HEK293 (cell line): ENCODE measurements at regions not wholly inside any gene's neighbourhood (a gene's known extent, or its start where the extent isn't known, plus 50 kb on each side); places are given as distances from the start of the nearest gene placed in this dataset.

Experiments used
- CTCF ChIA-PET: fragments of 350-600 bp; formaldehyde crosslinking; extraction: SDS; loops from one replicate; lab custom pipeline; 2021; ENCODE audit warnings: antibody characterized with exemption; lab: Yijun Ruan, JAX
- POLR2A ChIA-PET: fragments of 300-600 bp; formaldehyde crosslinking; extraction: SDS; loops from one replicate; lab custom pipeline; 2020; ENCODE audit warnings: antibody characterized with exemption, inconsistent platforms; lab: Yijun Ruan, JAX
- H3K27ac ChIP-seq: fragments of 200-500 bp; sonication (Bioruptor generic); 2 replicates; pipeline ENCODE4 v1.5.1; 2014; ENCODE audit warnings: low read depth, low read length, control low read depth, inconsistent platforms; ENCODE audit errors: extremely low read depth
- H3K36me3 ChIP-seq, 2 experiments: fragments of 200-500 bp in 1 of 2; sonication (Bioruptor generic) in 1 of 2; 1 replicate in 1 of 2; 2 replicates in 1 of 2; pipeline ENCODE4 v1.5.1; 2014 to 2017; ENCODE audit warnings: inconsistent platforms in 2 of 2, low read length in 2 of 2; ENCODE audit not compliant: control insufficient read depth in 2 of 2, insufficient read depth in 1 of 2
- H3K4me1 ChIP-seq: fragments of 200-500 bp; sonication (Bioruptor generic); 2 replicates; pipeline ENCODE4 v1.5.1; 2014; ENCODE audit warnings: mild to moderate bottlenecking, low read length, inconsistent platforms; ENCODE audit not compliant: control insufficient read depth, insufficient read depth
- H3K4me3 ChIP-seq: 2 replicates; pipeline ENCODE4 v1.5.1; 2011; ENCODE audit warnings: low read depth, mild to moderate bottlenecking, control low read depth, low read length, moderate library complexity
- H3K9me3 ChIP-seq: fragments of 200-500 bp; sonication (Bioruptor generic); 2 replicates; pipeline ENCODE4 v1.5.1; 2014; ENCODE audit warnings: low read depth, low read length, inconsistent platforms; ENCODE audit not compliant: control insufficient read depth, insufficient read depth
- EGR2 ChIP-seq: fragments of 450-650 bp; formaldehyde crosslinking; IDR thresholded peaks from 2 replicates; pipeline ENCODE4 v1.5.1; 2016; ENCODE audit warnings: low read depth, missing biosample characterization, missing genetic modification characterization
- GFI1B ChIP-seq: fragments of 450-650 bp; formaldehyde crosslinking; IDR thresholded peaks from 2 replicates; pipeline ENCODE4 v1.5.1; 2016; ENCODE audit warnings: missing biosample characterization, missing genetic modification characterization
- KLF8 ChIP-seq: fragments of 450-650 bp; formaldehyde crosslinking; IDR thresholded peaks from 2 replicates; pipeline ENCODE4 v1.5.1; 2016; ENCODE audit warnings: missing biosample characterization, missing genetic modification characterization
- MEIS1 ChIP-seq: sonication (generic); formaldehyde crosslinking; IDR thresholded peaks from 2 replicates; pipeline ENCODE4 v1.8.1; 2022; ENCODE audit warnings: missing genetic modification reagents, mild to moderate bottlenecking, borderline replicate concordance
- ZBTB48 ChIP-seq: fragments of 450-650 bp; formaldehyde crosslinking; IDR thresholded peaks from 2 replicates; pipeline ENCODE4 v1.5.1; 2016; ENCODE audit warnings: missing biosample characterization, missing genetic modification characterization
- ZNF121 ChIP-seq: fragments of 450-650 bp; formaldehyde crosslinking; IDR thresholded peaks from 2 replicates; pipeline ENCODE4 v1.5.1; 2016; ENCODE audit warnings: missing biosample characterization, missing genetic modification characterization
- ZNF16 ChIP-seq: fragments of 450-650 bp; formaldehyde crosslinking; IDR thresholded peaks from 2 replicates; pipeline ENCODE4 v1.5.1; 2016; ENCODE audit warnings: low read depth, missing biosample characterization, missing genetic modification characterization
- ZNF18 ChIP-seq: fragments of 450-650 bp; formaldehyde crosslinking; IDR thresholded peaks from 2 replicates; pipeline ENCODE4 v1.5.1; 2016; ENCODE audit warnings: missing biosample characterization, missing genetic modification characterization
- ZNF211 ChIP-seq: fragments of 450-650 bp; formaldehyde crosslinking; IDR thresholded peaks from 2 replicates; pipeline ENCODE4 v1.5.1; 2016; ENCODE audit warnings: low read depth, missing biosample characterization, missing genetic modification characterization
- ZNF221 ChIP-seq: fragments of 450-650 bp; formaldehyde crosslinking; IDR thresholded peaks from 2 replicates; pipeline ENCODE4 v1.5.1; 2017; ENCODE audit warnings: missing biosample characterization, missing genetic modification characterization, borderline replicate concordance
- ZNF23 ChIP-seq: fragments of 450-650 bp; formaldehyde crosslinking; IDR thresholded peaks from 2 replicates; pipeline ENCODE4 v1.5.1; 2016; ENCODE audit warnings: missing biosample characterization, missing genetic modification characterization, borderline replicate concordance
- ZNF423 ChIP-seq: fragments of 450-650 bp; formaldehyde crosslinking; IDR thresholded peaks from 2 replicates; pipeline ENCODE4 v1.5.1; 2016; ENCODE audit warnings: missing biosample characterization, missing genetic modification characterization
- ZNF426 ChIP-seq: fragments of 450-650 bp; formaldehyde crosslinking; IDR thresholded peaks from 2 replicates; pipeline ENCODE4 v1.5.1; 2017; ENCODE audit warnings: missing biosample characterization, missing genetic modification characterization, mild to moderate bottlenecking, inconsistent platforms, moderate library complexity
- ZNF514 ChIP-seq: fragments of 450-650 bp; formaldehyde crosslinking; IDR thresholded peaks from 2 replicates; pipeline ENCODE4 v1.5.1; 2016; ENCODE audit warnings: missing biosample characterization, missing genetic modification characterization
- ZNF549 ChIP-seq: fragments of 450-650 bp; IDR thresholded peaks from 2 replicates; pipeline ENCODE4 v1.5.1; 2018; ENCODE audit warnings: missing biosample characterization, missing genetic modification characterization, mild to moderate bottlenecking, inconsistent platforms, moderate library complexity
- ZNF580 ChIP-seq: fragments of 450-650 bp; formaldehyde crosslinking; IDR thresholded peaks from 2 replicates; pipeline ENCODE4 v1.5.1; 2016; ENCODE audit warnings: missing biosample characterization, missing genetic modification characterization
- ZNF623 ChIP-seq: fragments of 450-650 bp; formaldehyde crosslinking; IDR thresholded peaks from 2 replicates; pipeline ENCODE4 v1.5.1; 2016; ENCODE audit warnings: missing biosample characterization, missing genetic modification characterization
- ZNF629 ChIP-seq: fragments of 450-650 bp; formaldehyde crosslinking; IDR thresholded peaks from 2 replicates; pipeline ENCODE4 v1.5.1; 2017; ENCODE audit warnings: missing biosample characterization, missing genetic modification characterization
- ZNF645 ChIP-seq: fragments of 450-650 bp; formaldehyde crosslinking; IDR thresholded peaks from 2 replicates; pipeline ENCODE4; 2016; ENCODE audit warnings: missing biosample characterization, missing genetic modification characterization
- ZNF664 ChIP-seq: fragments of 450-650 bp; formaldehyde crosslinking; IDR thresholded peaks from 2 replicates; pipeline ENCODE4 v1.5.1; 2016; ENCODE audit warnings: missing biosample characterization, missing genetic modification characterization
- ZNF701 ChIP-seq: fragments of 450-650 bp; formaldehyde crosslinking; IDR thresholded peaks from 2 replicates; pipeline ENCODE4 v1.5.1; 2016; ENCODE audit warnings: missing biosample characterization, missing genetic modification characterization
- ZNF747 ChIP-seq: fragments of 450-650 bp; formaldehyde crosslinking; IDR thresholded peaks from 2 replicates; pipeline ENCODE4 v1.5.1; 2016; ENCODE audit warnings: missing biosample characterization, missing genetic modification characterization
- ZNF776 ChIP-seq: fragments of 450-650 bp; formaldehyde crosslinking; IDR thresholded peaks from 2 replicates; pipeline ENCODE4 v1.5.0; 2017; ENCODE audit warnings: missing biosample characterization, missing genetic modification characterization, borderline replicate concordance
- ZNF777 ChIP-seq: fragments of 450-650 bp; formaldehyde crosslinking; IDR thresholded peaks from 2 replicates; pipeline ENCODE4 v1.5.1; 2017; ENCODE audit warnings: missing biosample characterization, missing genetic modification characterization, borderline replicate concordance
- ZNF830 ChIP-seq: fragments of 450-650 bp; IDR thresholded peaks from 2 replicates; pipeline ENCODE4 v1.5.0; 2018; ENCODE audit warnings: missing biosample characterization, missing genetic modification characterization, low read depth, mild to moderate bottlenecking, moderate library complexity
- ZSCAN30 ChIP-seq: fragments of 450-650 bp; IDR thresholded peaks from 2 replicates; pipeline ENCODE4 v1.5.1; 2018; ENCODE audit warnings: missing biosample characterization, mild to moderate bottlenecking, missing genetic modification characterization, moderate library complexity

- TF ChIP-seq ZNF23 (tag by site-specific recombination) (no peak), ZNF18 (no peak), GFI1B (tag by site-specific recombination) (no peak), ZNF423 (no peak), ZNF16 (tag by site-specific recombination) (no peak), ZNF777 (tag by site-specific recombination) (no peak), ZNF221 (tag by site-specific recombination) (no peak), ZSCAN30 (tag by site-specific recombination) (no peak), ZNF211 (tag by site-specific recombination) (no peak), ZNF830 (tag by site-specific recombination) (no peak), ZNF701 (no peak), ZNF549 (tag by site-specific recombination) (no peak)
These were observed 194.6 kb upstream of the DYNLRB2 start (continued) for GRCh38 chr16:80346111-80346632.

GRCh38 chr16:80345701-80346100 is 195.1 kb upstream of the DYNLRB2 start:
- Histone ChIP-seq H3K4me3 (no peak overlapping the region), H3K27ac (no peak overlapping the region), H3K4me1 (no peaks in the 10 kb centered on the region), H3K36me3 (no peaks in the 10 kb centered on the region), H3K9me3 (no peaks in the 10 kb centered on the region)
- TF ChIP-seq ZNF121 (no peak), ZNF664 (tag by site-specific recombination) (no peak), ZNF747 (tag by site-specific recombination) (no peak), ZNF645 (no peak), KLF8 (tag by site-specific recombination) (no peak), ZNF426 (tag by site-specific recombination) (no peak), ZNF629 (tag by site-specific recombination) (no peak), ZNF776 (no peak), ZBTB48 (tag by site-specific recombination) (no peak), ZNF549 (tag by site-specific recombination) (no peak)
- POLR2A ChIA-PET: no interaction called here
- CTCF ChIA-PET: no interaction called here

- ChIA-PET POLR2A (no interaction called here), CTCF (interaction anchor here (0.6 to 0.7 kb wide), 2 partner anchors 78 to 90 kb away, joined by 3 to 5 read pairs; no protein-coding TSS in a partner anchor)
- H3K36me3 ChIP-seq: no peaks in the 10 kb centered on the region
- TF ChIP-seq MEIS1 (CRISPR knock-in tag) (no peak), ZNF580 (tag by site-specific recombination) (no peak), ZNF623 (tag by site-specific recombination) (peak; percentile 64), EGR2 (tag by site-specific recombination) (no peak), ZNF514 (tag by site-specific recombination) (no peak)
- no peaks in the 10 kb centered on the region for H3K4me1 ChIP-seq
- no peak overlapping the region for H3K27ac ChIP-seq
- H3K4me3 ChIP-seq: no peak overlapping the region
- H3K9me3 ChIP-seq: no peaks in the 10 kb centered on the region
These were observed 196.2 kb upstream of the DYNLRB2 start for GRCh38 chr16:80344570-80344969.
